ENCODE measurements at regions not wholly inside any gene's neighbourhood (a gene's known extent, or its start where the extent isn't known, plus 50 kb on each side); places are given as distances from the start of the nearest gene placed in this dataset.

DNA sequence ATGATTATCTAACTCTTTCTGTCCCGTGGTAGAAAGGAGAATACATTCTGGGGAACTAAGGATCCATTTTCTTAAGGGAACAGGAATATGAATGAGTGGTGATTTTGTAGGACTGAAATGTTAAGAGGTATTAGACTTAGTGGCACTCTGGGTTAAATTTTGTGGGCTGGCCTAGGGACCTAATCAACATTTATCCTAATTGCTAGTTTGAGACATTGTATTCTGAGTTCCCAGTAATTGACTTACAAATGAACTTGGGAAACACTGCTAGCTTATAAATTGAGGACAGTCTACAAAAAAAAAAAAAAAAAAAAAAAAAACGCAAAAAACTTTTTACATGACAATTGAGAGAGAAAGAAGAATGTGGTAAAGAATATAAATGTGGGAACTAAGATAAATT is 136.6 kb upstream of the ZP4 start:
- Histone ChIP-seq H3K36me3 (no peaks in the 10 kb centered on the region), H3K9me3 (peaks cover 0 to 39% (median 4%) of the 10 kb centered on the region in 11 donors), H3K27me3 (peaks cover 0 to 3% (median 0%) of the 10 kb centered on the region in 7 donors), H3K4me1 (no peaks in the 10 kb centered on the region), H3K27ac (no peak overlapping the region), H3K4me3 (no peak overlapping the region)
- DNase-seq = no peak
- no peak for ATAC-seq
- intact Hi-C loops (cut with DNase I) = no loop called here
- TF ChIP-seq, protein P1, sequence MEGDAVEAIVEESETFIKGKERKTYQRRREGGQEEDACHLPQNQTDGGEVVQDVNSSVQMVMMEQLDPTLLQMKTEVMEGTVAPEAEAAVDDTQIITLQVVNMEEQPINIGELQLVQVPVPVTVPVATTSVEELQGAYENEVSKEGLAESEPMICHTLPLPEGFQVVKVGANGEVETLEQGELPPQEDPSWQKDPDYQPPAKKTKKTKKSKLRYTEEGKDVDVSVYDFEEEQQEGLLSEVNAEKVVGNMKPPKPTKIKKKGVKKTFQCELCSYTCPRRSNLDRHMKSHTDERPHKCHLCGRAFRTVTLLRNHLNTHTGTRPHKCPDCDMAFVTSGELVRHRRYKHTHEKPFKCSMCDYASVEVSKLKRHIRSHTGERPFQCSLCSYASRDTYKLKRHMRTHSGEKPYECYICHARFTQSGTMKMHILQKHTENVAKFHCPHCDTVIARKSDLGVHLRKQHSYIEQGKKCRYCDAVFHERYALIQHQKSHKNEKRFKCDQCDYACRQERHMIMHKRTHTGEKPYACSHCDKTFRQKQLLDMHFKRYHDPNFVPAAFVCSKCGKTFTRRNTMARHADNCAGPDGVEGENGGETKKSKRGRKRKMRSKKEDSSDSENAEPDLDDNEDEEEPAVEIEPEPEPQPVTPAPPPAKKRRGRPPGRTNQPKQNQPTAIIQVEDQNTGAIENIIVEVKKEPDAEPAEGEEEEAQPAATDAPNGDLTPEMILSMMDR (IDR thresholded peaks at IDR 0.05) = no peak
- 63 to 66% methylated on average over 1 to 2 of the region's 2 CpGs for WGBS, 2 donors

DNA sequence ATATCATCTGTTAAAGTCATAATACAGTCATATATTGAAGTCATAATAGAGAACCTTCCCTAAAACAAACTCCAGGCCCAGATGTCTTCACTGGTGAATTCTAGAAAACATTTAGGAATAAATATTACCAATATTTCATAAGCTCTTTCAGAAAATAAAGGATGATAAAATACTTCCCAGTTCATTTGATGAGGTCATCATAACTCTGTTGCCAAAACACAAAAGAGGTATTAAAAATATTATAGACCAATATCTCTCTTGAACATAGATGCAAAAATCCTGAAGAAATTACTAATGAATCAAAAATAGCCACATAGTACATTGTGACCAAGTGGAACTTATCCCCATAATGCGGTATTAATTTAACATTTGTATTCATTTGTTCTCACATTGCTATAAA is 132.4 kb upstream of the ZP4 start:
- Histone ChIP-seq H3K4me3 (no peak overlapping the region), H3K9me3 (peaks cover 0 to 24% (median 4%) of the 10 kb centered on the region in 11 donors), H3K4me1 (no peaks in the 10 kb centered on the region), H3K27me3 (peaks cover 0 to 3% (median 0%) of the 10 kb centered on the region in 7 donors), H3K27ac (no peak overlapping the region), H3K36me3 (no peaks in the 10 kb centered on the region)
- WGBS, 2 donors = 96 to 100% methylated on average over 1 of the region's 1 CpG
- intact Hi-C loops (cut with DNase I) = no loop called here
- ATAC-seq (no peak), DNase-seq (no peak)
- TF ChIP-seq, protein P1 (IDR thresholded peaks at IDR 0.05) = no peak

DNA sequence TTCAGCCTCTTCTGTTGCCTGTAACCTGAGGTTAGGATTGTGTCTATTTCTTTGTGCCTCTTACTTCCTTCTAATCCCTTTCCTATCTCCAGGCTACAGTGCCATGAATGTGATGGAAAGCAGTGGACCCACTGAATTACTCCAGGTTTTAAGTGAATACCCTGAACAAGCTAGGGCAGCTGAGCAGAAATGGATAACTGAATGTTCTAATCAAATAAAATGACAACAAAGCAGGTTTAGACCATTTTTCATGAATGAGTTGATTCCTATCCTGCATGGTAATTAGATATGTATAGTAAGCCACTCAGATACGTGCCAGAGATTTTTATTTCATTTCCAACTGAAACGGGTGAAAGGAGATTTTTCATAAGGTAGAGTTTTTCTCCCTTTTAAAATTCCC is 127.5 kb upstream of the ZP4 start:
- Histone ChIP-seq H3K4me1 (no peaks in the 10 kb centered on the region), H3K27me3 (no peaks in the 10 kb centered on the region), H3K9me3 (peaks cover 0 to 14% (median 4%) of the 10 kb centered on the region in 11 donors), H3K36me3 (no peaks in the 10 kb centered on the region), H3K27ac (no peak overlapping the region), H3K4me3 (no peak overlapping the region)
- intact Hi-C loops (cut with DNase I) = no loop called here
- DNase-seq (no peak), ATAC-seq (no peak)
- 76 to 82% methylated on average over 2 of the region's 2 CpGs for WGBS, 2 donors
- TF ChIP-seq, protein P1 (IDR thresholded peaks at IDR 0.05) = no peak

DNA sequence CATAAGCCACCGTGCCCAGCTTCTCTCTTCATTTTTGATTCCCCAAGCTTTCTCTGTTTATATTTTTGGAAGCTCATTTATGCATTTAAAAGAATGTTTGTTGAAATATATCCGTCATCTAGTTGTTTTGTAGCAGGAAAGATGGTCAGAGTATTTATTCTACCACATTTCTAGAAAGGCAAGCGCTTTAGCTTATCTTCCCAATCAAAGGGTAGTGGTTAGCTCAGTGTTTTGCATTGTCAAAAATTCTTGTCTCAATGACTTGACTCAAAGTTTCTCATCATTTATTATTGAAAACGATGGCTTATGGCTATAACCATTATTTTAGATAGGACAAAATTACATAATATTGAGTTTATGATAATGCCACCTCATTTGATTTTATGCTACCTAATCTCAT is 116.1 kb upstream of the ZP4 start:
- ATAC-seq = no peak
- no peak for DNase-seq
- 71 to 80% methylated on average over 4 of the region's 4 CpGs for WGBS, 2 donors
- peaks cover 0 to 7% (median 0%) of the 10 kb centered on the region in 11 donors for H3K9me3 ChIP-seq
- H3K27ac ChIP-seq = no peak overlapping the region
- H3K36me3 ChIP-seq = no peaks in the 10 kb centered on the region
- H3K27me3 ChIP-seq = no peaks in the 10 kb centered on the region
- H3K4me1 ChIP-seq = no peaks in the 10 kb centered on the region
- TF ChIP-seq, protein P1 (IDR thresholded peaks at IDR 0.05) = no peak
- H3K4me3 ChIP-seq = no peak overlapping the region
- intact Hi-C loops (cut with DNase I) = no loop called here

Data from heart right ventricle (tissue), 16 donors.